ENCODE measurements at regions not wholly inside any gene's neighbourhood (a gene's known extent, or its start where the extent isn't known, plus 50 kb on each side); places are given as distances from the start of the nearest gene placed in this dataset.
"Not testable (repeated sequence)": the region's sequence is repeated elsewhere in the genome, so short reads cannot be mapped to it uniquely, and the experiment has no call there.

DNA sequence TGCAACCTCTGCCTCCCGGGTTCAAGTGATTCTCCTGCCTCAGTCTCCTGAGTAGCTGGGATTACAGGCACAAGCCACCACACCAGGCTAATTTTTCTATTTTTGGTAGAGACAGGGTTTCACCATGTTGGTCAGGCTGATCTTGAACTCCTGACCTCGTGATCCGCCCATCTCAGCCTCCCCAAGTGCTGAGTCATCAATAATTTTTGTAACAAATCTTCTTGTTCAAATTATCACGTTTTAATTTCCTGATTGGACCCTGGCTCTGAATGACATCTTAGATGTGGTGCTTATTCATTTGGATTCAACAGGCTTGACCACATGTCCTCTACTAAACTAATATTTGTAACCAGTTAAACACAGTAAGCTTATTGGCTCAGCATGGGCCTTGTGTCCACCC lies 151.3 kb upstream of the TGFBR2 start:
- TF ChIP-seq, protein P1, sequence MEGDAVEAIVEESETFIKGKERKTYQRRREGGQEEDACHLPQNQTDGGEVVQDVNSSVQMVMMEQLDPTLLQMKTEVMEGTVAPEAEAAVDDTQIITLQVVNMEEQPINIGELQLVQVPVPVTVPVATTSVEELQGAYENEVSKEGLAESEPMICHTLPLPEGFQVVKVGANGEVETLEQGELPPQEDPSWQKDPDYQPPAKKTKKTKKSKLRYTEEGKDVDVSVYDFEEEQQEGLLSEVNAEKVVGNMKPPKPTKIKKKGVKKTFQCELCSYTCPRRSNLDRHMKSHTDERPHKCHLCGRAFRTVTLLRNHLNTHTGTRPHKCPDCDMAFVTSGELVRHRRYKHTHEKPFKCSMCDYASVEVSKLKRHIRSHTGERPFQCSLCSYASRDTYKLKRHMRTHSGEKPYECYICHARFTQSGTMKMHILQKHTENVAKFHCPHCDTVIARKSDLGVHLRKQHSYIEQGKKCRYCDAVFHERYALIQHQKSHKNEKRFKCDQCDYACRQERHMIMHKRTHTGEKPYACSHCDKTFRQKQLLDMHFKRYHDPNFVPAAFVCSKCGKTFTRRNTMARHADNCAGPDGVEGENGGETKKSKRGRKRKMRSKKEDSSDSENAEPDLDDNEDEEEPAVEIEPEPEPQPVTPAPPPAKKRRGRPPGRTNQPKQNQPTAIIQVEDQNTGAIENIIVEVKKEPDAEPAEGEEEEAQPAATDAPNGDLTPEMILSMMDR (optimal IDR thresholded peaks at IDR 0.05 in 1 of 3, IDR thresholded peaks at IDR 0.05 in 1 of 3, conservative IDR thresholded peaks at IDR 0.05 in 1 of 3; ENCODE audit: extremely low read depth in 1 of 3, insufficient read depth in 2 of 3, low read length in 3 of 3), result not testable (repeated sequence)
- TF ChIP-seq EZH2 (IDR thresholded peaks at IDR 0.05; ENCODE audit: low read length), result not testable (repeated sequence)
